SK-N-SH (cell line): ENCODE measurements at regions not wholly inside any gene's neighbourhood (a gene's known extent, or its start where the extent isn't known, plus 50 kb on each side); places are given as distances from the start of the nearest gene placed in this dataset.

Experiments used
- CTCF ChIA-PET: fragments of 300-600, 350-600 bp; formaldehyde crosslinking; extraction: SDS; loops from one replicate; lab custom pipeline; 2021; lab: Yijun Ruan, JAX
- POLR2A ChIA-PET: fragments of 350-600 bp; sonication (Branson Sonifier 250); formaldehyde crosslinking; extraction: SDS; loops from one replicate; lab custom pipeline; 2020; ENCODE audit warnings: antibody characterized with exemption, inconsistent platforms; lab: Yijun Ruan, JAX
- DNase-seq: peaks from one replicate; pipeline ENCODE4 v3.0.0; 2012
- H2AFZ ChIP-seq: fragments of 200-600 bp; sonication (generic); 2 replicates; pipeline ENCODE4 v1.8.1; 2016; ENCODE audit warnings: antibody characterized with exemption, mild to moderate bottlenecking, low read depth
- H3F3A ChIP-seq: fragments of 200-600 bp; sonication (generic); replicated peaks from 2 replicates; pipeline ENCODE3; 2016; ENCODE audit warnings: antibody characterized with exemption, mild to moderate bottlenecking; ENCODE audit not compliant: insufficient read depth
- H3K27ac ChIP-seq, 2 experiments: fragments of 200-500 bp in 1 of 2; fragments of 200-600 bp in 1 of 2; sonication (Bioruptor generic) in 1 of 2; sonication (generic), shearing (Covaris generic) in 1 of 2; 2 replicates each; pipeline versions ENCODE4 v1.5.1 to v1.6.1; 2014 to 2016; ENCODE audit warnings: low read depth in 2 of 2, inconsistent platforms in 1 of 2, low read length in 1 of 2, mild to moderate bottlenecking in 1 of 2, mixed read lengths in 1 of 2
- H3K27me3 ChIP-seq: fragments of 200-600 bp; sonication (generic), shearing (Covaris generic); 2 replicates; pipeline ENCODE4 v1.6.1; 2016; ENCODE audit warnings: mixed run types; ENCODE audit not compliant: insufficient read depth
- H3K36me3 ChIP-seq, 2 experiments: fragments of 200-500 bp in 1 of 2; fragments of 200-600 bp in 1 of 2; sonication (Bioruptor generic) in 1 of 2; sonication (generic) in 1 of 2; replicated peaks in 1 of 2; 2 replicates each; pipeline versions ENCODE3 to v1.5.1; 2014 to 2016; ENCODE audit warnings: low read length in 1 of 2, mild to moderate bottlenecking in 1 of 2; ENCODE audit not compliant: insufficient read depth in 2 of 2, control insufficient read depth in 1 of 2
- H3K4me1 ChIP-seq, 2 experiments: fragments of 200-500 bp in 1 of 2; fragments of 200-600 bp in 1 of 2; sonication (Bioruptor generic) in 1 of 2; sonication (generic), shearing (Covaris generic) in 1 of 2; 2 replicates each; pipeline versions ENCODE4 v1.5.1 to v1.6.1; 2014 to 2016; ENCODE audit warnings: low read depth in 1 of 2, low read length in 1 of 2, mixed run types in 1 of 2; ENCODE audit not compliant: insufficient read depth in 2 of 2, control insufficient read depth in 1 of 2
- H3K4me2 ChIP-seq: fragments of 200-600 bp; sonication (generic), shearing (Covaris generic); 2 replicates; pipeline ENCODE4 v1.6.1; 2017; ENCODE audit warnings: mixed run types
- H3K4me3 ChIP-seq, 2 experiments: fragments of 200-500 bp in 1 of 2; fragments of 200-600 bp in 1 of 2; sonication (Bioruptor generic) in 1 of 2; sonication (generic), shearing (Covaris generic) in 1 of 2; 2 replicates each; pipeline versions ENCODE4 v1.5.1 to v1.8.1; 2014 to 2016; ENCODE audit warnings: low read depth in 2 of 2, inconsistent platforms in 1 of 2, low read length in 1 of 2, mild to moderate bottlenecking in 1 of 2, mixed read lengths in 1 of 2, moderate library complexity in 1 of 2
- H3K79me2 ChIP-seq: fragments of 200-600 bp; sonication (generic); 2 replicates; pipeline ENCODE4 v1.8.1; 2017; ENCODE audit warnings: mild to moderate bottlenecking; ENCODE audit not compliant: insufficient read depth
- H3K9ac ChIP-seq: fragments of 200-600 bp; sonication (generic); 2 replicates; pipeline ENCODE4 v1.6.1; 2017; ENCODE audit warnings: mixed run types
- H3K9me2 ChIP-seq: fragments of 200-600 bp; sonication (generic); 2 replicates; pipeline ENCODE4 v1.6.1; 2017; ENCODE audit warnings: mixed run types
- H3K9me3 ChIP-seq: fragments of 200-600 bp; sonication (generic); 2 replicates; pipeline ENCODE4 v1.6.1; 2017; ENCODE audit warnings: mixed run types, mild to moderate bottlenecking, moderate library complexity
- H4K20me1 ChIP-seq: fragments of 200-600 bp; sonication (generic); 2 replicates; pipeline ENCODE4 v1.6.1; 2017; ENCODE audit warnings: mild to moderate bottlenecking, mixed run types; ENCODE audit not compliant: insufficient read depth
- EP300 ChIP-seq, 2 experiments: IDR thresholded peaks; 2 replicates each; pipeline versions ENCODE4 v1.4.0 to v1.6.1; 2012; ENCODE audit warnings: borderline replicate concordance in 1 of 2, low read depth in 1 of 2, low read length in 1 of 2
- FOXM1 ChIP-seq: IDR thresholded peaks from 2 replicates; pipeline ENCODE4 v1.4.0; 2012; ENCODE audit warnings: low read depth, mild to moderate bottlenecking
- GATA2 ChIP-seq: sonication (generic); formaldehyde crosslinking; IDR thresholded peaks from 2 replicates; pipeline ENCODE4 v1.5.0; 2020; ENCODE audit warnings: mild to moderate bottlenecking, missing genetic modification reagents
- IRF3 ChIP-seq: fragments of 150-350 bp; IDR thresholded peaks from 2 replicates; pipeline ENCODE4 v1.6.1; 2016; ENCODE audit warnings: mild to moderate bottlenecking, low read depth, low read length
- JUND ChIP-seq: IDR thresholded peaks from 2 replicates; pipeline ENCODE4 v1.4.0; 2012
- MAX ChIP-seq: IDR thresholded peaks from 2 replicates; pipeline ENCODE4 v1.4.0; 2012; ENCODE audit warnings: low read depth
- MEF2A ChIP-seq: IDR thresholded peaks from 2 replicates; pipeline ENCODE4 v1.4.0; 2012; ENCODE audit warnings: low read depth, borderline replicate concordance
- NFIC ChIP-seq: IDR thresholded peaks from 2 replicates; pipeline ENCODE4 v1.4.0; 2012; ENCODE audit warnings: borderline replicate concordance
- NRF1 ChIP-seq: IDR thresholded peaks from 2 replicates; pipeline ENCODE4 v1.6.1; 2012; ENCODE audit warnings: low read depth, mild to moderate bottlenecking, low read length
- PBX3 ChIP-seq: IDR thresholded peaks from 2 replicates; pipeline ENCODE4; 2012
- RCOR1 ChIP-seq: fragments of 150-350 bp; IDR thresholded peaks from 2 replicates; pipeline ENCODE4 v1.6.1; 2017; ENCODE audit warnings: antibody characterized with exemption, low read length
- REST ChIP-seq: IDR thresholded peaks from 2 replicates; pipeline ENCODE4 v1.6.1; 2012; ENCODE audit warnings: mild to moderate bottlenecking, low read depth, low read length, moderate library complexity
- RFX5 ChIP-seq: IDR thresholded peaks from 2 replicates; pipeline ENCODE4 v1.6.1; 2012; ENCODE audit warnings: mild to moderate bottlenecking, improper control_type of control experiment, low read length
- TAF1 ChIP-seq: IDR thresholded peaks from 2 replicates; pipeline ENCODE4 v1.6.1; 2012; ENCODE audit warnings: low read depth, mild to moderate bottlenecking, low read length, moderate library complexity, borderline replicate concordance
- WGBS: methylation state at CpG from one replicate; pipeline ENCODE4 v1.1.6; 2017; ENCODE audit warnings: low lambda C conversion rate; 5-methylcytosine and 5-hydroxymethylcytosine counted together

- H3K27ac ChIP-seq = no peak overlapping the region
- no peaks in the 10 kb centered on the region for H3K9me3 ChIP-seq
- H4K20me1 ChIP-seq = no peaks in the 10 kb centered on the region
- no peak overlapping the region for H3K9ac ChIP-seq
- H3K36me3 ChIP-seq = no peaks in the 10 kb centered on the region
- no peaks in the 10 kb centered on the region for H3K9me2 ChIP-seq
- no peaks in the 10 kb centered on the region for H3K4me1 ChIP-seq
- no peak overlapping the region for H2AFZ ChIP-seq
- TF ChIP-seq RFX5 = no peak
- TF ChIP-seq IRF3 = no peak
- TF ChIP-seq MEF2A = no peak
- TF ChIP-seq NRF1 = no peak
- TF ChIP-seq REST = no peak
- TF ChIP-seq EP300 (IDR thresholded peaks at IDR 0.05; ENCODE audit: borderline replicate concordance in 1 of 2, low read depth in 1 of 2, low read length in 1 of 2) = no peak
- no peak for TF ChIP-seq RCOR1
- no peak for TF ChIP-seq MAX
- no peak for TF ChIP-seq GATA2 (CRISPR knock-in tag)
- no peak for TF ChIP-seq FOXM1
- no peak for TF ChIP-seq JUND
- no peak for TF ChIP-seq TAF1
- no peak for TF ChIP-seq NFIC
- no peak for TF ChIP-seq PBX3
- 72% methylated on average over 3 of the region's 3 CpGs for WGBS
- no peaks in the 10 kb centered on the region for H3K79me2 ChIP-seq
- H3F3A ChIP-seq = no peaks in the 10 kb centered on the region
- H3K4me3 ChIP-seq = no peak overlapping the region
- H3K4me2 ChIP-seq = no peak overlapping the region
- H3K27me3 ChIP-seq = no peaks in the 10 kb centered on the region; the same call in 1 of the 2 replicates
- ChIA-PET CTCF (no interaction called here), POLR2A (no interaction called here)
- no peak for DNase-seq
Observed at GRCh38 chr3:31095255-31095654, 200.8 kb upstream of the GADL1 start.
